Esophagus squamous epithelium (tissue), 5 donors: ENCODE measurements at regions not wholly inside any gene's neighbourhood (a gene's known extent, or its start where the extent isn't known, plus 50 kb on each side); places are given as distances from the start of the nearest gene placed in this dataset.

ENCODE experiments used
- DNase-seq: peaks from one replicate; lab custom pipeline; 2025; lab: John Stamatoyannopoulos, UW
- H3K27ac ChIP-seq, 4 donors: fragments of 200-600 bp; sonication (generic); one replicate each; pipeline ENCODE4 v1.5.1; 2016 to 2019; ENCODE audit warnings: mild to moderate bottlenecking in 1 of 4
- H3K27me3 ChIP-seq, 4 donors: fragments of 200-600 bp; sonication (generic); 1 replicate in 3 of 4; 2 replicates in 1 of 4; pipeline versions ENCODE4 v1.5.1 to v1.6.0; 2017 to 2021; ENCODE audit warnings: antibody characterized with exemption in 1 of 4
- H3K36me3 ChIP-seq, 3 donors: fragments of 200-600 bp; sonication (generic); one replicate each; pipeline ENCODE4 v1.5.1; 2016 to 2019
- H3K4me1 ChIP-seq, 3 donors: fragments of 200-600 bp; sonication (generic); one replicate each; pipeline ENCODE4 v1.5.1; 2017 to 2019
- H3K4me3 ChIP-seq, 4 donors: fragments of 200-600 bp; sonication (generic); 1 replicate in 3 of 4; 2 replicates in 1 of 4; pipeline ENCODE4 v1.5.1; 2016 to 2019; ENCODE audit warnings: mild to moderate bottlenecking in 2 of 4, moderate library complexity in 1 of 4
- H3K9me3 ChIP-seq, 3 donors: fragments of 200-600 bp; sonication (generic); one replicate each; pipeline ENCODE4 v1.5.1; 2016 to 2019
- CTCF ChIP-seq, 6 experiments: fragments of 450-650 bp in 4 of 6; fragments of 200-600 bp in 2 of 6; sonication (generic) in 2 of 6; IDR thresholded peaks; one replicate each; pipeline ENCODE4 v1.5.1; 2016 to 2019; ENCODE audit warnings: antibody characterized with exemption in 6 of 6, mild to moderate bottlenecking in 4 of 6, moderate library complexity in 4 of 6
- POLR2A ChIP-seq, 4 donors: fragments of 450-650 bp; IDR thresholded peaks; one replicate each; pipeline ENCODE4 v1.6.1; 2017; ENCODE audit warnings: antibody characterized with exemption in 4 of 4, mild to moderate bottlenecking in 4 of 4, moderate library complexity in 3 of 4
- whole genome bisulfite sequencing, 2 donors: methylation state at CpG; one replicate each; pipeline ENCODE4 v1.1.5; 2018; 5-methylcytosine and 5-hydroxymethylcytosine counted together
- intact Hi-C: fragments of 100-400 bp; cut with DNase I; formaldehyde crosslinking; loops from one replicate; pipeline ENCODE4 v1.15.0; 2022
- donor health status: DM: yes; HTN: yes; CAD: no.

DNA sequence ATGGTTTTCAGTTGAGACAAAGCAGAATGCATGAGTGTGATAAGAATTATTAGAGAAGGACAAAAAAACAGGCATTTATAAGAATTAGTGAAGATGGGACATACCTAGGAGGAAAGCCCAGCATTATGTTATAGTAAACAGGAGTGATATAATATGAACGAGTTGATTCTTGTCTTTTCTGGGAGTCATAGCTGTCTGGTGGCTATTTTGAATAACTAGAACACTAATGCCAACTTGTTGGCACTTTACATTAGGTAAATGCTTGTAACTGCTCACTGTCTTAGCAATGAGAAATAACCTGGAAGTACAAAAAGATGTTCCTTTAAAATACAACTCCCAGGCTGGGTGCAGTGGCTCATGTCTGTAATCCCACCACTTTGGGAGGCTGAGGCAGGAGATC lies 540.8 kb upstream of the SPHKAP start:
- DNase-seq = no peak
- Histone ChIP-seq H3K27ac (no peak overlapping the region), H3K27me3 (no peaks in the 10 kb centered on the region), H3K36me3 (no peaks in the 10 kb centered on the region), H3K9me3 (no peaks in the 10 kb centered on the region), H3K4me1 (no peaks in the 10 kb centered on the region), H3K4me3 (no peak overlapping the region)
- no peak for TF ChIP-seq CTCF (IDR thresholded peaks at IDR 0.05)
- TF ChIP-seq POLR2A (IDR thresholded peaks at IDR 0.05) = no peak
- 11 to 14% methylated on average over 1 of the region's 1 CpG for WGBS, 2 donors
- intact Hi-C loops = no loop called here

GRCh38 chr2:228720895-228721294 lies 539.4 kb upstream of the SPHKAP start:
- Histone ChIP-seq H3K27me3 (no peaks in the 10 kb centered on the region), H3K4me1 (no peaks in the 10 kb centered on the region), H3K9me3 (no peaks in the 10 kb centered on the region), H3K27ac (no peak overlapping the region), H3K4me3 (no peak overlapping the region), H3K36me3 (no peaks in the 10 kb centered on the region)
- WGBS, 2 donors = 91 to 97% methylated on average over 1 of the region's 1 CpG
- intact Hi-C loops = no loop called here
- DNase-seq = no peak
- TF ChIP-seq POLR2A (IDR thresholded peaks at IDR 0.05) = no peak
- TF ChIP-seq CTCF (IDR thresholded peaks at IDR 0.05) = no peak

DNA sequence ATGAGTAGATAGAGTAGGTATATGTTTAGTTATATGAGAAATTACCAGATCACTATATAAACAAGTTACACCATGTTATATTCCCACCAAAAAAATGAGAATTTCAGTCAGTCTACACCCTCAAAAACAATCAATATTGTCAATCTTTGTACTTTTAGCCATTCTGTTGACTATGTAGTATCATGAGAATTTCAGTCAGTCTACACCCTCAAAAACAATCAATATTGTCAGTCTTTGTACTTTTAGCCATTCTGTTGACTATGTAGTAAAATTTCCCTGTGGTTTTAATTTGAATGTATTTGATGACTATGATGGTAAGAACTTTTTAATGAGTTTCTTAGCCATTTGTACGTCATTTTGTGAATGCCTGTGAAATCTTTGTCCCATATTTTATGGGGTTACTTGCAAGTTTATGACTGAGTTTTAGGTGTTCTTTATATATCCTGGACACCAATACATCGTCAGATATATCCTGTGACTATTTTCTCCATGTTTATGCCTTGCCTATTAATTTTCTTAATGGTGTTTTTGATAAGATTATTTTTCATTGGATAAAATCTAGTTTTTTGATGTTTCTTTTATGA lies 528.4 kb upstream of the SPHKAP start:
- 58 to 76% methylated on average over 2 of the region's 2 CpGs for WGBS, 2 donors
- no peak for DNase-seq
- Histone ChIP-seq H3K4me1 (no peaks in the 10 kb centered on the region), H3K9me3 (peaks cover 0 to under 1% (median 0%) of the 10 kb centered on the region in 3 donors), H3K27ac (no peak overlapping the region), H3K4me3 (no peak overlapping the region), H3K36me3 (no peaks in the 10 kb centered on the region), H3K27me3 (no peaks in the 10 kb centered on the region)
- no peak for TF ChIP-seq POLR2A (IDR thresholded peaks at IDR 0.05)
- intact Hi-C loops = no loop called here

DNA sequence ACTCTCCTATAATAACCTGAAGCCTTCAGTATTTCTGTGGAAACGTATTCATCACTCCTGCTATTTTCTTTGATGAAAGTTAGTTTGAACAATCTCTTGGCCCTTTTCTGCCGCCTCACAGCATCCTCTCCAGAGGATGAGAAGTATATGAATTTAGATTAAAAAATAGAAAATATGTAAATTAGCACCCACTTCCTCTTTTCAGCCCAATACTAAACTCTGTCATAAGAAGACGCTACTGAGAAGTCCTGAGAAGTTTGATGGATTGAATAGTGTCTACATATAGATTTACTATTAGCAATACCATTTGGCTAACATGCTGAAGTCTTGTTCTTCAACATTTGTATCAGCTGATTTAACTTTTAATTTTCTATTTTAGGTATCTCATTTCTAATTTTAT lies 526.4 kb upstream of the SPHKAP start:
- Histone ChIP-seq H3K36me3 (no peaks in the 10 kb centered on the region), H3K4me1 (no peaks in the 10 kb centered on the region), H3K9me3 (no peaks in the 10 kb centered on the region), H3K27me3 (no peaks in the 10 kb centered on the region), H3K4me3 (no peak overlapping the region), H3K27ac (no peak overlapping the region)
- DNase-seq = no peak
- intact Hi-C loops = no loop called here
- 71 to 81% methylated on average over 3 of the region's 3 CpGs for WGBS, 2 donors
- TF ChIP-seq CTCF (IDR thresholded peaks at IDR 0.05) (no peak), POLR2A (IDR thresholded peaks at IDR 0.05) (no peak)

DNA sequence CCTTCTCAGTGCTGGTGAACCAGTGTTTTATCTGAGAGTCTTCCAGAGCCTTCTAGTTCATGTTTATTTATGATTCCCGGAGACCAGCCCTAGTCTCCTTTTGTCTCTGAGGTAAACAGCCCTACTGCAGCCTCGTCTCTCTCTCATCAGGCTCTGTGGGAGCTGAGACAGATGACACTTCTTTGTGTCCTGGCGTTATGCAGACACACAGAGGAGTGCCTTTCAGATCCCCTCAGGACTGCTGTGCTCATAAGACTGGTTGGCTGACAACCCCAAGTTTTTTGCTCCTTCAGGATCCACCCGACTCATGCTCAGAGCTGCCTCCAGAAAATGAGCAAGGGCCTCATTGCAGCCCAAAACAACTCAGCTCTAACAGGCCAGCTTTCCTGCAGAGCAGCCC lies 523.8 kb upstream of the SPHKAP start:
- Histone ChIP-seq H3K4me1 (no peaks in the 10 kb centered on the region), H3K36me3 (no peaks in the 10 kb centered on the region), H3K9me3 (no peaks in the 10 kb centered on the region), H3K27ac (no peak overlapping the region), H3K4me3 (no peak overlapping the region), H3K27me3 (no peaks in the 10 kb centered on the region)
- 36 to 40% methylated on average over 4 of the region's 4 CpGs for WGBS, 2 donors
- DNase-seq = no peak
- TF ChIP-seq CTCF (IDR thresholded peaks at IDR 0.05) = no peak
- TF ChIP-seq POLR2A (IDR thresholded peaks at IDR 0.05) = no peak
- intact Hi-C loops = no loop called here

DNA sequence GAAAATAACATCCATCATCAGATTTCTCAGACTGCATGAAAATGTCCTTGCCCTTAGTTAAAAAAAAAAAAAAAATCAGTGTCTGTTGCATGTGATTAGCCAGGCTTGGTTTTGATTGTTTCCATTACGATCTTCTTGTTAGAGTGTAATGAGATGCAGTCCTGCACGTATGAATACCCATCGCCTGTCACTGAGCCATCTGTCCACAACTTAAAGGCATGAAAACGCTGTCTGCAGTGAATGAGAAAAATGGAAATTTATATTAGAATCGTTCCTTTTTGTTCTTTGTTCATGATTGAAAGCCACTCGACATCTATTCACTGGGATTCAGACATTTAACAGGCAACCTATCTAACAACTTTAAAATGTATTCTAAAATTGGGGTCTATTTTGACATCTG lies 521.7 kb upstream of the SPHKAP start:
- TF ChIP-seq POLR2A (IDR thresholded peaks at IDR 0.05) = no peak
- no peak for TF ChIP-seq CTCF (IDR thresholded peaks at IDR 0.05)
- Histone ChIP-seq H3K4me3 (no peak overlapping the region), H3K27me3 (no peaks in the 10 kb centered on the region), H3K27ac (no peak overlapping the region), H3K9me3 (no peaks in the 10 kb centered on the region), H3K4me1 (no peaks in the 10 kb centered on the region), H3K36me3 (no peaks in the 10 kb centered on the region)
- intact Hi-C loops = no loop called here
- 58 to 74% methylated on average over 6 of the region's 6 CpGs for WGBS, 2 donors
- no peak for DNase-seq
